Activated CD8-positive, alpha-beta memory T cell treated with anti-CD3 and anti-CD28 coated beads, Interleukin-2, amount 50 U/mL, for 4 hours (primary cell): ENCODE measurements at regions not wholly inside any gene's neighbourhood (a gene's known extent, or its start where the extent isn't known, plus 50 kb on each side); places are given as distances from the start of the nearest gene placed in this dataset.
"Not testable (repeated sequence)": the region's sequence is repeated elsewhere in the genome, so short reads cannot be mapped to it uniquely, and the experiment has no call there.

Source experiments
- DNase-seq: peaks from one replicate; pipeline ENCODE4 v3.0.0-alpha.2; 2020

GRCh38 chr9:93900971-93901861 lies 53.9 kb downstream of the BARX1 start:
- no peak for DNase-seq

GRCh38 chr9:93900436-93900819 lies 54.7 kb downstream of the BARX1 start:
- no peak for DNase-seq

GRCh38 chr9:93899609-93900435 lies 55.3 kb downstream of the BARX1 start:
- no peak for DNase-seq

- DNase-seq, result no peak
These were observed 56.4 kb downstream of the BARX1 start for GRCh38 chr9:93898502-93899426.

GRCh38 chr9:93898026-93898425 lies 57.1 kb downstream of the BARX1 start:
- DNase-seq, result no peak

GRCh38 chr9:93897075-93897970 lies 57.8 kb downstream of the BARX1 start:
- DNase-seq, result no peak

GRCh38 chr9:93896496-93897033 lies 58.6 kb downstream of the BARX1 start:
- DNase-seq, result no peak

- no peak for DNase-seq
These were observed 59.1 kb downstream of the BARX1 start for GRCh38 chr9:93896093-93896492.

- no peak for DNase-seq
These were observed 59.6 kb downstream of the BARX1 start for GRCh38 chr9:93895535-93895934.

GRCh38 chr9:93894691-93895079 lies 60.5 kb downstream of the BARX1 start:
- no peak for DNase-seq

GRCh38 chr9:93893899-93894690 lies 61.1 kb downstream of the BARX1 start:
- no peak for DNase-seq

GRCh38 chr9:93893194-93893593 lies 62.0 kb downstream of the BARX1 start:
- no peak for DNase-seq

GRCh38 chr9:93892748-93893147 lies 62.4 kb downstream of the BARX1 start:
- DNase-seq, result no peak

- DNase-seq, result no peak
These were observed 63.4 kb downstream of the BARX1 start for GRCh38 chr9:93891549-93892310.

- no peak for DNase-seq
These were observed 64.1 kb downstream of the BARX1 start for GRCh38 chr9:93891050-93891449.

GRCh38 chr9:93890436-93890935 lies 64.7 kb downstream of the BARX1 start:
- no peak for DNase-seq

GRCh38 chr9:93886911-93887310 lies 68.2 kb downstream of the BARX1 start:
- no peak for DNase-seq

GRCh38 chr9:93884808-93885207 lies 70.3 kb downstream of the BARX1 start:
- DNase-seq, result no peak

GRCh38 chr9:93879662-93880407 lies 75.3 kb downstream of the BARX1 start:
- not testable (repeated sequence) for DNase-seq
